ENCODE measurements at regions not wholly inside any gene's neighbourhood (a gene's known extent, or its start where the extent isn't known, plus 50 kb on each side); places are given as distances from the start of the nearest gene placed in this dataset.
"Not testable (repeated sequence)": the region's sequence is repeated elsewhere in the genome, so short reads cannot be mapped to it uniquely, and the experiment has no call there.

- not testable (repeated sequence) for TF ChIP-seq CTCF, POLR2A (IDR thresholded peaks at IDR 0.05)
Measured at GRCh38 chrX:73911946-73912345, 59.4 kb upstream of the XIST start.
